GM18508 (cell line): ENCODE measurements at regions not wholly inside any gene's neighbourhood (a gene's known extent, or its start where the extent isn't known, plus 50 kb on each side); places are given as distances from the start of the nearest gene placed in this dataset.
"Not testable (repeated sequence)": the region's sequence is repeated elsewhere in the genome, so short reads cannot be mapped to it uniquely, and the experiment has no call there.

Experiments used
- ATAC-seq: cut with Tn5 transposase; IDR thresholded peaks from one replicate; pipeline ENCODE4 v1.9.1; 2021; ENCODE audit warnings: moderate number of reproducible peaks; ENCODE audit not compliant: insufficient read depth, unreplicated experiment

DNA sequence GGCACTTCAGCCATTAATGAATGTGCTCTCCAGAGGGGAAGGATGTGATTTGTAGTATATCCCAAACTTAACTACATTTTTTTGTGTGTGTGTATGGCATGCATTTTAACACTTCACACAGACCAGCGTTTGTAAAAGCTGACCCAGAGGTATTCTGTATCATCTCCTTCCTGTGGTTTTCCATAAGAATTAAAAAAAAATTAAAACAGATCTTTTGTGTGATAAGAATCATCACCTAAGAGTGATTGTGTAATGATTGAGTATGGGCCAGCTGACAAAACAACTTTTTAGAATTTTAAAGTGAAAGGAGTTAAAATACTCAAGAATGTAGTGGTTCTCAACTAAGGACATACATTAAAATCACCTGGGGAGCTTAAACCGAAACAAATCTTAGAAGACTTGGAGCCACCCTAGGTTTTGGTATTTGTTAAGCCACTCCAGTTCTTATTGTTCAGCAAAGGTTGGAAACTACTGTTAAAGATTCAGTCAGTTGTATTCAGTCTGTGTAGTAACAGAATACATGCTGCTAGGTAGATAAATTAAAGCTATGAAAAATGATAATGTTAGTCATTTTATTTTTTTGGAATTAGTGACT is 120.1 kb downstream of the HAUS1 start:
- ATAC-seq = no peak

- no peak for ATAC-seq
Measured at GRCh38 chr18:46226461-46226860, 122.3 kb downstream of the HAUS1 start.

DNA sequence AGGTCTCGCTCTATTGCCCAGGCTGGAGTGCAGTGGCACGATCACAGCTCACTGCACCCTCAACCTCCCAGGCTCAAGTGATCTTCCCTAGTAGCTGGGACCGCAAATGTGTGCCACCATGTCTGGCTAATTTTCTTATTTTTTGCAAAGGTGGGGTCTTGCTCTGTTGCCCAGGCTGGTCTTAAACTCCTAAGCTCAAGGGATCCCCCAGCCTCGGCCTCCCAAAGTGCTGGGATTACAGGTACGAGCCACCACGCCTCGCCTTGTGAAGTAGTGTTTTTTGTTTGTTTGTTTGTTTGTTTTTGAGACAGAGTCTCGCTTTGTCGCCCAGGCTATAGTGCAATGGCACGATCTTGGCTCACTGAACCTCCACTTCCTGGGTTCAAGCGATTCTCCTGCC is 125.5 kb downstream of the HAUS1 start:
- ATAC-seq = not testable (repeated sequence)

- no peak for ATAC-seq
Measured at GRCh38 chr18:46236156-46236555, 132.0 kb downstream of the HAUS1 start.

GRCh38 chr18:46237891-46238290 is 133.7 kb downstream of the HAUS1 start:
- no peak for ATAC-seq

GRCh38 chr18:46239549-46239948 is 135.4 kb downstream of the HAUS1 start:
- ATAC-seq = no peak

DNA sequence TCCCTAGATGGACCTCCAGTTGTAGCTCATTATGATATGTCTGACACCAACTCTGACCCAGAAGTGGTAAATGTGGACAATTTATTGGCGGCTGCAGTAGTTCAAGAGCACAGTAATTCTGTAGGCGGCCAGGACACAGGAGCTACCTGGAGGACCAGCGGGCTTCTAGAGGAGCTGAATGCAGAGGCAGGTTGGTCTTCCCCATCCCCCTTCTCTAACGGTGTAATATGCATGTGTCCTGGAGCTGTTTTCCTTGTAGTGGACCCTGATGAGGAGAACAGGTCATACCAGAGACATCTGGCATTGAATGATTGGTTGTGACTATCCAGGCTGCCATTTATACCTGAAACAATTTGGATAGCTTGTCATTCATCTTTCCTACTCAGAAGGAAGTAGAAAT is 135.8 kb downstream of the HAUS1 start:
- no peak for ATAC-seq

- ATAC-seq = not testable (repeated sequence)
Measured at GRCh38 chr18:46241393-46241792, 137.2 kb downstream of the HAUS1 start.

DNA sequence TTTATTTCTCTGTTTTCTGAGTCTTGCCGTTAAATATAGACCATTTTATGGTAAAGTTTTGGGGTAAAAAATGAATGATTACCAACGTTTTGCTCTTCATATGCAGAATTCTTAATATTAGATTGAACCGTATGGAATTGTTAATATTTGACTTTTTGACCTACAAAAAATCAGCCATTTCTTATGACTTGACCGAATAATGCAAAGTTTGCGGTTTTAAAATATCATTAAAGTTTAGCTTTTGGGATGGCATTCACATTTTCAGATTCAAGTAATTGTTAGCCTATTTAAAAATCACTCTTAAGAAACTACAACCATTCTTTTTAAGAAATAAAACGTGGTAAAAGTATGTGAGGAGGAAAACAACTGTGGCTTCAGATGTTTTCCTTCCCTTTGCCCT is 138.0 kb downstream of the HAUS1 start:
- ATAC-seq = no peak

DNA sequence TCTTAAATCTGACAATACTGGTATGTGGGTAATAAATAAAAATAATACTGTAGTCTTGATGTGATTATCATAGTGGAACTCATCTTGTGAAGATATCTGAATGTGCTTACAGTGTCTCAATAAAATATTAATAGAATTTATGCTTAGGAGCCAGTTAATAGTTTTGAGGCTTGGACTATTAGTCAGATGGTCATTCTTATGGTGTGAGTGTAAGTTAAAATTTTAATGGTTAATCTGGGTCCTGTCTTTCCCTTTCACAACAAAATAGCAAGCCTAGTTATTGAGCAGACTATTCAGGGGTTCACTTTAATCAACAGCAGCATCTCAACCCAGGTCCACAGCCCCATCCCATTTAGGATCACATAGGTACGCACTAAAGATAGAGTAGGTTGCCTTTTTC is 138.9 kb downstream of the HAUS1 start:
- no peak for ATAC-seq

DNA sequence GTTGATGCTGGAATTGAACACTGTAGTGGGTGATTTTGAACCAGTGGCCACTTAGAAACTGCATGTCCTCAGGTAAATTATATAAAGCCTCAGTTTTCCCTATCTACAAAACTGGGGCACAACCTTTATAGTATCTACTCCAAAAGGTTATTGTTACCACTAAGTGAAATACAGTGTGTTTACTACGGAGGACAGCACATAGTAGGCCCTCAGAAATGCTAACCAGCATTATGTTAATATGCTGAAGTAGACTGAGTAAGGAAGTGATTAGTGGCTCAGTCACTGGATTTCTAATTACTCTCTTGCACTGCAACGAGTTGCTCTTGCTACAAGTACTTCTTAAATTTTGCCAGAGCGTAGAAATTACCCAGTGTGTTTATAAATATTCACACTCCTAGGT is 139.5 kb downstream of the HAUS1 start:
- no peak for ATAC-seq

DNA sequence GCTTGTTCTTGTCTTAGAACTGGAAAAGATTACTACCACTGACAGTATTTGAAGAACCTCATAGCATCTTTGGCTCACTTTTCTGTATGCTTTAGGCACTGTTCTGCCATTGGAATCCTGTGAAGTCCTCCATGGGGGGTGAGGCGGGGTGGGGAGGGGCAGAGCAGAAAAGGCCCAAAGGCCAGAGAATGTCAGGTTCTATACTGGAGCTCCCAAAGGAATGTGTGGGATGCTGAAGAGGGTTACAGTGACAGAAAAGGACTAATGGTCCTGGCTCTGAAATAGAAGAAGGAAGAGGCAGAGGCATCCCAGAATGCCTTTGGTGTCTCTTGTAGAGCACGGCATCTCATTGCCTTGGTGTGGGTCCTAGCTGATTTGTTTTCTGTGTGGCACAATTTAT is 141.9 kb downstream of the HAUS1 start:
- ATAC-seq = no peak

- no peak for ATAC-seq
Measured at GRCh38 chr18:46247942-46248341, 143.8 kb downstream of the HAUS1 start.

DNA sequence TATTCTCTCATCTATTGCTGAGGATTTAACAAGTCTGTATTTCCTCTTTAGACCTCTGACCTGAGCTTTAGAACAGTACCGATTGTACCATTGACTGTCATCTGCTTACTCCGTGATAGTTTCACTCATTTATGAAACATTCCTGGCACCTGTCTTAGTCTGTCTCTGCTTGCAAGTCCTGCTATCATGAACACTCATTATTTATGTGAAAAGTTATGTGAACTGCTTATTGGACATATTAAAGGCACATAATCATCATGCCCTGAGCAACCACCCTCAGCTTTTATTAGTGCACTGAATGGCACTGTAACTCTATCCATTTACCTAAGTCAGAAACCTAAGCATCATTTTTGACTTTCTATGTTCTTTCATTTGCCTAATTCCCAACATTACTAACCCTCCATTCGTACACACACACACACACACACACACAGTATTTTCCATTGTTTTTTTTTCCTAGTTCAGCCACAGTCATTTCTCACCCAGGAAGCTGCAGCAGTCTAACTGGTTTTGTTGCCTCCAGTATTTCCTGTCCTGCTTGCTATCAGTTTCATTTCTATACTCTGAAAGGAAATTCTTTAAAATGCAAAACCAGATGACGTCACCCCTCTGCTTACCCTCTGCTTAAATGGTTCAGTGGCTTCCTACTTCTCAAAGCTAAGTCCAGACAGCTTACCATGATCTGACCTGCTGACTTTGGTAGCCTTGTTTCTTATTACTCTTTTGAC is 146.1 kb downstream of the HAUS1 start:
- peak; percentile 87 for ATAC-seq

DNA sequence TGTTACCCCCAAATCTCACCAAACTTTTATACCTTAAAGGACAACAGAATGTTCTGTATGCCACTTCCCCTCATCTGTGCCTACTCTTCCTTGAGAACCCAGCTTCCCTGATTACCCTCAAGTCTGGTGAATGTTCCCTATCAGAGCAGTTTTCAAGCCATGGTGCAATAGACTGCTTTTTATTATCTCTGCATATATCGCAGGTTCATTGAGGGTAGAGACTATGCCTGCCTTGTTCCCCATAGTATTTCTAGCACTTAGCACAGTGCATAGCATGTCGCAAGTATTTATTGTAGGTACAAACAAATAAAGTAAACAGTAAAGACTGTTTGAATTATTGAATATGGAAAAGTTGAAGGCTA is 146.6 kb downstream of the HAUS1 start:
- ATAC-seq = no peak

DNA sequence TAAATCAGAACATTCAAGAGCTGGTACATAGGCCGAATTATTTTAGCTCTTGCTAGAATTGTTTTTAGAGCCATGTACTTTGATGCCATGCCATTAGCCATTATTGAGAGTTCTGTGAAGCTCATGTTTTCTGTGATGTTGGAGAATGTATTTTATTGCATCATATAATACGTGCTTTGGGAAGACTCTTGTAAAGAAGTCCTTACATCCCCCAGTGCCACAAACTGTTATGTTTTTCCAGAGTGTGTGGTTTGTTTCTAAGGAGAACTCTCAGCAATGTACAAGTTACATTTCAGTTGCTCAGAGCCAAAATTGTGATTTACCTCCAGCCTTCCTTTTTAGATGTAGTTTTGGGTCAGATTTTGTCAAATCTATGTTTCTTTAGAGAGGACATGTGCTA is 148.6 kb downstream of the HAUS1 start:
- no peak for ATAC-seq

GRCh38 chr18:46253498-46253897 is 149.3 kb downstream of the HAUS1 start:
- no peak for ATAC-seq

GRCh38 chr18:46256078-46256477 is 151.9 kb downstream of the HAUS1 start:
- ATAC-seq = no peak

DNA sequence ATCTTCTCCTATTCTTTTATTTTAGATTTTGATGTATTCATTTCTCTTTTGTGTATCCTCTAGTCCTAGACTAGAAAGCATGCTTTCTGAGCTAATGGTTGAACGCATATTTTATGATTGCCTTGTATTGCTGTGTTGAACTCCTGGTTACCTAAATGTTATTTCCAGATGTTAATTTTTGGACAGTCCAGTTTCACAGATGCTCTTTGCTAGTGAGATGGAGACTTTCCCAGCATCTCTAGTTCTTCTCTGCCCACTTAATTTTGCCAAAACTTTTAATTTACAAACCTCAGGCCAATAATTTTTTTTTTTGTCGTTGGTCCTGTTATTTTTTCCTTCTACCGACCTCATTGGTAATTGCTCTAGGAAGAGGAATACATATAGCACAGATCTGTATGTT is 153.2 kb downstream of the HAUS1 start:
- no peak for ATAC-seq

- no peak for ATAC-seq
Measured at GRCh38 chr18:46260016-46260878, 156.1 kb downstream of the HAUS1 start.

GRCh38 chr18:46260879-46261143 is 156.6 kb downstream of the HAUS1 start:
- ATAC-seq = no peak

DNA sequence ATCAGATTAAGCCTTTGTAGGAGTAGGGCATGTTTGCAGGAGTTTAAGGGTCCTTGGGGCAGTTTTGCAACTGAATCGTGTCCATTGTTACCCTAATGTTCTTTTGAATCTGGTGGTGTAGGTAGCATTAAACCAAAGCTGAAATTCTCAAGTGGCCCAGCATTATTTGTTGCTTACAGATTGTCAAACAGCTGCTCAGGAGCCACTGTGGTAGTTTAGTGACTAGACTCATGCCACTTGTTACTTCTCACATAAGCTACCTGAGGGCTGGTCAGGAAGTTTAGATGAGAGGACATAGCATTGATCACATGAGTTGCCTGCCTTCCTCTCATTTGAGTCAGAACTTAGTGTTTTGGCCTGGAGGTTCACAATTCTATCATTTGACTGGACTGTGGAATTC is 157.6 kb downstream of the HAUS1 start:
- ATAC-seq = no peak
